Activated B cell treated with CpG ODN at 0.5 μM for 24 hours (primary cell): ENCODE measurements at regions not wholly inside any gene's neighbourhood (a gene's known extent, or its start where the extent isn't known, plus 50 kb on each side); places are given as distances from the start of the nearest gene placed in this dataset.
"Not testable (repeated sequence)": the region's sequence is repeated elsewhere in the genome, so short reads cannot be mapped to it uniquely, and the experiment has no call there.

Experiments
- ATAC-seq: fragments of 200-7000 bp; cut with Tn5 transposase; one replicate; pipeline ENCODE4 v1.10.0; 2021; ENCODE audit warnings: low read depth, mild to moderate bottlenecking, moderate library complexity
- CTCF ChIA-PET: fragments of 350-600 bp; sonication (Branson Sonifier 250); formaldehyde crosslinking; loops from one replicate; lab custom pipeline; 2021; ENCODE audit warnings: antibody characterized with exemption; lab: Charles Lee
- POLR2A ChIA-PET: fragments of 350-600 bp; sonication (Branson Sonifier 250); formaldehyde crosslinking; loops from one replicate; lab custom pipeline; 2021; ENCODE audit warnings: antibody characterized with exemption; lab: Charles Lee
- DNase-seq: peaks from one replicate; pipeline ENCODE4 v3.0.0; 2022
- H3K27ac Mint-ChIP-seq: one replicate; pipeline ENCODE4 v1.8.0; 2020; ENCODE audit warnings: mixed read lengths
- H3K27me3 Mint-ChIP-seq: one replicate; pipeline ENCODE4 v1.8.0; 2021; ENCODE audit warnings: mixed read lengths
- H3K36me3 Mint-ChIP-seq: one replicate; pipeline ENCODE4 v1.8.0; 2021; ENCODE audit warnings: low read depth, mixed read lengths
- H3K4me1 Mint-ChIP-seq: one replicate; pipeline ENCODE4 v1.8.0; 2021; ENCODE audit warnings: mixed read lengths
- H3K4me3 Mint-ChIP-seq: one replicate; pipeline ENCODE4 v1.8.0; 2020; ENCODE audit warnings: mild to moderate bottlenecking, mixed read lengths
- H3K9me3 Mint-ChIP-seq: one replicate; pipeline ENCODE4 v1.8.0; 2020; ENCODE audit warnings: mixed read lengths
- intact Hi-C: fragments of 100-400 bp; cut with micrococcal nuclease; formaldehyde crosslinking; loops from one replicate; pipeline ENCODE4 v1.15.1; 2024
- TF ChIP-seq, protein P1 (sequence below): fragments of 200-600 bp; IDR thresholded peaks from one replicate; pipeline ENCODE4 v1.8.0; 2022; ENCODE audit warnings: antibody characterized with exemption, mild to moderate bottlenecking

DNA sequence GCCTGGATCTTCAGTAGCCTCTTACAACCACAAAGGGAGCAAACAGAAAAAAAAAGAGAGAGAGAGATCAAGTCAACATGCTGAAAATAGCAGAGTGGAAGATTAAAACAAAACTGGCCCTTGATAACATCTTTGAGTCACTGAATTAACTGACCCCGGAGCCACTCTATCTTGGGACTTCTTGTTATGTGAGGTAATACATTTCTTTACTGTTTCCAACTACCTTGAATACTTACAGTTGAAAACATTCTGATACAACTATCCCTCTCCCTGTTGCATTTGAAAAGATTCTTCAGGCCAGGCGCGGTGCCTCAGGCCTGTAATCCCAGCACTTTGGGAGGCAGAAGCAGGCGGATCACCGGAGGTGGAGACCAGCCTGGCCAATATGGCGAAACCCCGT, 208.1 kb downstream of the MEMO1 start:
- POLR2A ChIA-PET: no interaction called here
- intact Hi-C loops: no loop called here
- Mint-ChIP-seq H3K4me3 (no peak overlapping the region), H3K27me3 (no peaks in the 10 kb centered on the region), H3K36me3 (no peaks in the 10 kb centered on the region), H3K9me3 (peaks cover 9% of the 10 kb centered on the region), H3K4me1 (no peaks in the 10 kb centered on the region), H3K27ac (no peak overlapping the region)
- CTCF ChIA-PET: no interaction called here
- ATAC-seq: no peak
- no peak for DNase-seq
- TF ChIP-seq, protein P1, sequence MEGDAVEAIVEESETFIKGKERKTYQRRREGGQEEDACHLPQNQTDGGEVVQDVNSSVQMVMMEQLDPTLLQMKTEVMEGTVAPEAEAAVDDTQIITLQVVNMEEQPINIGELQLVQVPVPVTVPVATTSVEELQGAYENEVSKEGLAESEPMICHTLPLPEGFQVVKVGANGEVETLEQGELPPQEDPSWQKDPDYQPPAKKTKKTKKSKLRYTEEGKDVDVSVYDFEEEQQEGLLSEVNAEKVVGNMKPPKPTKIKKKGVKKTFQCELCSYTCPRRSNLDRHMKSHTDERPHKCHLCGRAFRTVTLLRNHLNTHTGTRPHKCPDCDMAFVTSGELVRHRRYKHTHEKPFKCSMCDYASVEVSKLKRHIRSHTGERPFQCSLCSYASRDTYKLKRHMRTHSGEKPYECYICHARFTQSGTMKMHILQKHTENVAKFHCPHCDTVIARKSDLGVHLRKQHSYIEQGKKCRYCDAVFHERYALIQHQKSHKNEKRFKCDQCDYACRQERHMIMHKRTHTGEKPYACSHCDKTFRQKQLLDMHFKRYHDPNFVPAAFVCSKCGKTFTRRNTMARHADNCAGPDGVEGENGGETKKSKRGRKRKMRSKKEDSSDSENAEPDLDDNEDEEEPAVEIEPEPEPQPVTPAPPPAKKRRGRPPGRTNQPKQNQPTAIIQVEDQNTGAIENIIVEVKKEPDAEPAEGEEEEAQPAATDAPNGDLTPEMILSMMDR: no peak

GRCh38 chr2:31799282-31799681, 211.5 kb downstream of the MEMO1 start:
- intact Hi-C loops, H3K27me3 Mint-ChIP-seq, H3K9me3 Mint-ChIP-seq, DNase-seq, H3K27ac Mint-ChIP-seq, CTCF ChIA-PET, ATAC-seq, POLR2A ChIA-PET, H3K4me1 Mint-ChIP-seq, H3K4me3 Mint-ChIP-seq, H3K36me3 Mint-ChIP-seq: not testable (repeated sequence)

- TF ChIP-seq, protein P1: no peak
- Mint-ChIP-seq H3K4me1 (no peaks in the 10 kb centered on the region), H3K27me3 (peaks cover 6% of the 10 kb centered on the region), H3K27ac (no peak overlapping the region), H3K36me3 (no peaks in the 10 kb centered on the region), H3K4me3 (no peak overlapping the region), H3K9me3 (peaks cover 6% of the 10 kb centered on the region)
- POLR2A ChIA-PET: no interaction called here
- ATAC-seq: no peak
- intact Hi-C loops: no loop called here
- CTCF ChIA-PET: no interaction called here
- DNase-seq: no peak
Measured at GRCh38 chr2:31788273-31788672, 207.5 kb upstream of the SRD5A2 start.

GRCh38 chr2:31785876-31786275, 205.1 kb upstream of the SRD5A2 start:
- H3K27me3 Mint-ChIP-seq: peaks cover 9% of the 10 kb centered on the region
- intact Hi-C loops: no loop called here
- H3K27ac Mint-ChIP-seq: no peak overlapping the region
- ChIA-PET POLR2A (no interaction called here), CTCF (no interaction called here)
- TF ChIP-seq, protein P1: no peak
- H3K9me3 Mint-ChIP-seq: peaks cover 11% of the 10 kb centered on the region
- H3K36me3 Mint-ChIP-seq: no peaks in the 10 kb centered on the region
- H3K4me3 Mint-ChIP-seq: no peak overlapping the region
- H3K4me1 Mint-ChIP-seq: no peaks in the 10 kb centered on the region
- DNase-seq (no peak), ATAC-seq (no peak)

DNA sequence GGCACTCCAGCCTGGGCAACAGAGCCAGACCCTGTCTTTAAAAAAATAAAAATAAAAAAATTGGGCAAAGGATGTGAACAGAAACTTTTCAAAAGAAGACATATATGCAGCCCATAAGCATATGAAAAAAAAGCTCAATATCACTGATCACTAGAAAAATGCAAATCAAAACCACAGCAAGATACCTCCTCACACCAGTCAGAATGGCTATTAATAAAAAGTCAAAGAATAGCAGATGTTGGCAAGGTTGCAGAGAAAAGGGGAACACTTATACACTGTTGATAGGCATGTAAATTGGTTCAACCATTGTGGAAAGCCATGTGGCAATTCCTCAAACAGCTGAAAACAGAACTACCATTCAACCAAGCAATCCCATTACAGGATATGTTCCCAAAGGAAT, 204.1 kb upstream of the SRD5A2 start:
- H3K27me3 Mint-ChIP-seq: peaks cover 13% of the 10 kb centered on the region
- intact Hi-C loops: no loop called here
- H3K27ac Mint-ChIP-seq: no peak overlapping the region
- ChIA-PET CTCF (no interaction called here), POLR2A (no interaction called here)
- TF ChIP-seq, protein P1: no peak
- DNase-seq: no peak
- no peaks in the 10 kb centered on the region for H3K4me1 Mint-ChIP-seq
- H3K9me3 Mint-ChIP-seq: peaks cover 18% of the 10 kb centered on the region
- no peak for ATAC-seq
- H3K4me3 Mint-ChIP-seq: no peak overlapping the region
- H3K36me3 Mint-ChIP-seq: no peaks in the 10 kb centered on the region

- intact Hi-C loops, CTCF ChIA-PET, H3K27ac Mint-ChIP-seq, H3K4me1 Mint-ChIP-seq, H3K4me3 Mint-ChIP-seq, DNase-seq, H3K36me3 Mint-ChIP-seq, POLR2A ChIA-PET, ATAC-seq: not testable (repeated sequence)
- H3K27me3 Mint-ChIP-seq: peaks cover 11% of the 10 kb centered on the region
- H3K9me3 Mint-ChIP-seq: peaks cover 18% of the 10 kb centered on the region
Measured at GRCh38 chr2:31783446-31784091, 202.8 kb upstream of the SRD5A2 start.
